ENCODE measurements at regions not wholly inside any gene's neighbourhood (a gene's known extent, or its start where the extent isn't known, plus 50 kb on each side); places are given as distances from the start of the nearest gene placed in this dataset.
"Not testable (repeated sequence)": the region's sequence is repeated elsewhere in the genome, so short reads cannot be mapped to it uniquely, and the experiment has no call there.

DNA sequence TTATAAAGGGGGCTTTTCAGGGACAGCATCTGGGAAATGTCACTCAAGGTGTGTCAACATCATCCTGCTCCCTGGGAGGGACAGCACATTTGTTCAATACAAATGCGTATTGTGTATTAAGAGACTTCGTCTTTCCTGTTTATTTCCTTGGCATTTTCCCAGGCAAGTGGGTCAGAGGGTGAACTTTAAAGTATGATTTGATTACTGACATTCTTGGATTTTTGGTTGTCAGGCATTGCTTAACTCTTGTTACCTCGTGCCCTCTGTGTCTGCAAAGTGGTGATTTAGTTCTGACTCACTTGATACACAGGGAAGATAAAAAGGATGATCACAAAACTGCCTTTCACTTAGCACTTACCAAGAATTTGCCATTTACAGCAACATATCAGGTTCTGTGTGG is 292.7 kb downstream of the SUCLA2 start:
- intact Hi-C loops (cut with micrococcal nuclease), result no loop called here

DNA sequence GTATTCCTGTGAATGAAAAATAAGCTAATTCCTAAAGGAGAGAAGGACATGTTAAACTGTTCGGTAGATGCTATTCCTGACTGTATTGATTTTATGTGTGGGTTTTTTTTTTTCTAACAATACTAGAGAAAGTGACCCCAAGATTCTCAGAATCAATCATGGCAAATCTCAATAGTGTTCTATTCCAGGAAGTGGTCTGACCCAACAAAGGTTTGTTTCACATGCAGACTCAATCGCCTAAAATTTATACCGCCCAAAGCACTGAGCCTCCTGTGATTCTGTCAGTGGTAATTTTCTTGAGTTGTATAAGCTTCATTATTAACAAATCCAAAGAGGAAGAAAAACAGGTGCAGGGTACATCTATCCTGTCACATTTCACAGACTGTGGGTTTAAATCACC is 293.7 kb downstream of the SUCLA2 start:
- intact Hi-C loops (cut with micrococcal nuclease), result no loop called here

DNA sequence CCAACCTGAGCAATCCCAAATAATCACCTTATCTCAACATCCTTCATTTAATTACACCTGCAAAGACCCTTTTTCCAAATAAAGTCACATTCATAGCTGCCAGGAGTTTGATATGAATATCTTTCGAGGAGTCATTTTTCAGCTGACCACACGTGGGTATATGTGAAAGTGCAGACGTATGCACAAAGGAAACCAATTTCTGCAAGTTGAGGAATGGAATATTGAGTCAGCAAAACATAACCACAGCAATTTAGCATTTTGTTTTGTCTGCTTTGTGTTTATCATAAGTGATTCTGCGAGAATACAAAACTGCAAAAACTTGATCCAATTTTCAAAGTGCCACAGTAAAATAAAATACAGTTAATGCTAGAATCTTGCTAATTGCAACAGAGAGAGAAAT is 295.9 kb downstream of the SUCLA2 start:
- intact Hi-C loops (cut with micrococcal nuclease), result no loop called here

DNA sequence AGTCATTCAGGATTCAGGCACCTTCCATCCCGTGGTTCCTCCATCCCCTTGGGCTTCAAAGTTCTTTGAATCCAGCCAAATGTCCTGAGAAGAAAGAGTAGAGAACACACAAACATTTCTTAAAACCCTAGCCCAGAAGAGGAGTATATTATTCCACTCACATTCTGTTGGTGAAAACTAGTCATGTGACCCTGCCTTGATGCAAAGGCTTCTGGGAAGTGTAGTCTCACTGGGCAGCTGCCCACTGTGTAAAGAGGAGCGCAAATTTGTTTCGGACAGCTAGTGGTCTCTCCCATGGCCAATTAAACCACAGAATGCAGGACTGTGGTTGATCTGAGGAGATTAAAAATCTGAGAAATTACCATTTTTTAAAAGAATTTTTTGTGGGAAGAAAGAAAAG is 304.4 kb downstream of the SUCLA2 start:
- intact Hi-C loops (cut with micrococcal nuclease), result no loop called here

- intact Hi-C loops (cut with micrococcal nuclease), result no loop called here
Measured at GRCh38 chr13:47687577-47687976, 313.5 kb downstream of the SUCLA2 start.

DNA sequence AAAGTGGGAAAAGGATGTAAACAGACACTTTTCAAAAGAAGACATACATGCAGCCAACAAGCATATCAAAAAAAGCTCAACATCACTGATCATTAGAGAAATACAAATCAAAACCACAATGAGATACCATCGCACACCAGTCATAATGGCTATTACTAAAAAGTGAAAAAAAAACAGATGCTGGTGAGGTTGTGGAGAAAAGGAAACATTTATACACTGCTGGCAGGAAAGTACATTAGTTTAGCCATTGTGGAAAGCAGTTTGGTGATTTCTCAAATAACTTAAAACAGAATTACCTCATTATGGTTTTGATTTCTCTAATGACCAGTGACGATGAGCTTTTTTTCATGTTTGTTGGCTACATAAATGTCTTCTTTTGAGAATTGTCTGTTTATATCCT is 315.9 kb downstream of the SUCLA2 start:
- intact Hi-C loops (cut with micrococcal nuclease), result not testable (repeated sequence)

GRCh38 chr13:47680748-47681147 is 320.3 kb downstream of the SUCLA2 start:
- intact Hi-C loops (cut with micrococcal nuclease), result no loop called here

- intact Hi-C loops (cut with micrococcal nuclease), result no loop called here
Measured at GRCh38 chr13:47679401-47679800, 321.7 kb downstream of the SUCLA2 start.

DNA sequence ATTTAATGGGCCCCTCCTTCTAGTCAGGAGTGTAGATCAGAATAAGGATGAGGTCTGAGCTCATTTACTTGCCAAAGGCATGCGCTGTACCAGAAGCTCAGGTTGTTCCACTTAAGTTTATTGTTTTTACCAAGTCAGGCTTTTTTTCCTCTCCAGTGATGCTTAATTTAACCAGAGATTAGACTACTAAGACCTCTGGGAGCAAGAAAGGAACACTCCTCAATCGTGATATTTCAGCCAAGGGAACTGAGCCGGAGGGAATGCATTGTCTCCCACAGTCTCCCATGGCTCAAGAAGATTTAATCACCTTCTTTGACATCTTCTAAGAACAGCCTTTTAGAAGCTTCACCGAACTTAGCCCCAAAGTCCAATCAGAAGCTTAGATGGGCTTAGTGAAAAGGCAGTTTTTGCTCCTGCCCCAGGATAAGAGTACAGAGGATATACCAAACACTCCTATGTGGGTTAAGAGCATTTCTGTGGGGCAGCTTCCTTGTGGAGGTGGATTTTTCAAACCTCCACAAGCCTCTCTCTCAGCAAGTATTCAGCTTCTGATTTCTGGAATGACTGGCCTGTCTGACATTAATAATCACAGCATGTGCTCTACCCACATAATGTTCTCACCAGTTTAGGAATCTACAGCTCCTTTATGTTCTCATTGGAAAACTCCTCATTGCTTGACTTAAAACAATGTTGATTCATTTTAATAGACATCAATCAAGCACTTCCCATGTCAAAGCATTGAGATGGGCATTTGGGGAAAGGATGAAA is 322.7 kb downstream of the SUCLA2 start:
- intact Hi-C loops (cut with micrococcal nuclease), result no loop called here

- intact Hi-C loops (cut with micrococcal nuclease), result no loop called here
Measured at GRCh38 chr13:47675871-47676270, 325.2 kb downstream of the SUCLA2 start.

DNA sequence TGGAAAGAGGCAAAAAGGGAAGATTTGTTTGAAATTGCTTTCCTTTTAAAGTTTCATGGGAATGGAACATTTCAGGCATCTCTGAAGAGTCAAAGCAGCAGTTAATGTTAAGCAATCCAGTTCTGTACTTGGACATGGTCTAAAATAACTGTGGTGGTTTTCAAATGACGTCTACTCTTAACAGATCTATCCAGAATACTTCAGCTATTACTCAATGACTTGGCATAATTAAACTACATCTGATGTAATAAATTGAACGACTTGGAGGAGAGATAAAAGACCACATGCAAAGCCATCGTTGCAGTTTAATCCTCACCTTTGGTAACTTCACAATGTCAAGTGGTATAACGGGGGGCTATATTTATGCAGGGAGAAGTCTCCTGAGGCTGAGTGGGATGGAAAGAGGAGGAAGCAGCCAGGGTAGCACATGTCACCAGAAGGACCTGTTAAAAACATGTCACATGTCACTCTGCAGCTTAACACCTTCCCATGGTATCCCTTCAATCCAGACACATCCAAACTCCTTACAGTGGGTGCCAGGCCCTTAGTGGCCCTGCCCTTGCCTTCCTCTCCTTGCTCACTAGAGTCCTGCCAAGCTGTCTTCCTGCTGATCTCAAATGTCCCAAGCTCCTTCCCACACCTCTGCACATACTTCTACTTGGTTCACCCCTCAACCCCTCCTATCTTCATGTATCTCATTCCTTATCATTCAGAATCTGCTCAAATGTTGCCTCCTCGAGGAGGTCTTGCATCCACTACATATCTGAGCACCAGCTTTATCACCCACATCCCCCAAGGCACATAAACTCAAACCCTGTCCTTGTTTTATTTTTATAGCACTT is 327.8 kb downstream of the SUCLA2 start:
- intact Hi-C loops (cut with micrococcal nuclease), result no loop called here

GRCh38 chr13:47672245-47673008 is 328.6 kb downstream of the SUCLA2 start:
- intact Hi-C loops (cut with micrococcal nuclease), result no loop called here

- intact Hi-C loops (cut with micrococcal nuclease), result no loop called here
Measured at GRCh38 chr13:47671776-47672175, 329.3 kb downstream of the SUCLA2 start.

DNA sequence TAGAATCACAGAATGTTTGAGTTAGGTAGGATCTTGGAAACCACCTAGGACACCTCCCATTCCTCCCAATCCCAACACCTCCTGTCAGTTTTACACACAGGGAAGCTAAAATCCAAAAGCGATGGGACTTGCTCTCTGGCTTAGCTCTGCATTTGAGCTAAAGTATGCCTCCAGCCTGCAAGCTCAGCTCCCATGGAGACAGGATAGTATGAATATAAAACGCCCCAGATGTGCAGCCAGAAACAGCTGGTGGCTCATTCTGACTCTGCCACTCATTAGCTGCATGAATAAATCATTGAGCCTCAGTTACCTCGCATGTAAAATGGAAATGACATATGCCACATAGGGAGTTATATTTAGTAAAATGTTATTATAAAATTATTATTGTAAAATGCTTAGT is 336.0 kb downstream of the SUCLA2 start:
- intact Hi-C loops (cut with micrococcal nuclease), result no loop called here

DNA sequence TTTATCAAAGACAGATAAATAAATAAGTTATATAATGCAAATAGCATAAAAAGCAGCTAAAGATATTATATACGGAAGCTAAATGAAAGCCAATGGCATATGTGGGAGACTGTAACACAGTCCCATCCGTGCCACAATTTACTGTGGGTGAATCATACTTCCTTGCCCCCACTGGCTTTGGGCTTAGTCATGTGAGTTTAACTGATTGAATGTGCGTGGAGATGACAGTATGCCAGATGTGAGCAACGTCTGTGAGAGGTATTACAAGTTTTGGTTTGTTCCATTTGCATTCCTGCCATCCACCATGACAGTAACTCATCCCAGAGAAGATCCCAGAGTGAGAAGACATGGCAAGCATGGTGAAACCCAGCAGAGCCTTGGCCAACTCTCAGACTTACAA is 340.0 kb downstream of the SUCLA2 start:
- intact Hi-C loops (cut with micrococcal nuclease), result no loop called here

- intact Hi-C loops (cut with micrococcal nuclease), result no loop called here
Measured at GRCh38 chr13:47656651-47657050, 344.4 kb downstream of the SUCLA2 start.

- intact Hi-C loops (cut with micrococcal nuclease), result no loop called here
Measured at GRCh38 chr13:47650209-47650608, 350.9 kb downstream of the SUCLA2 start.

- intact Hi-C loops (cut with micrococcal nuclease), result no loop called here
Measured at GRCh38 chr13:47647001-47647400, 354.1 kb downstream of the SUCLA2 start.

GRCh38 chr13:47646298-47646697 is 354.8 kb downstream of the SUCLA2 start:
- intact Hi-C loops (cut with micrococcal nuclease), result no loop called here

DNA sequence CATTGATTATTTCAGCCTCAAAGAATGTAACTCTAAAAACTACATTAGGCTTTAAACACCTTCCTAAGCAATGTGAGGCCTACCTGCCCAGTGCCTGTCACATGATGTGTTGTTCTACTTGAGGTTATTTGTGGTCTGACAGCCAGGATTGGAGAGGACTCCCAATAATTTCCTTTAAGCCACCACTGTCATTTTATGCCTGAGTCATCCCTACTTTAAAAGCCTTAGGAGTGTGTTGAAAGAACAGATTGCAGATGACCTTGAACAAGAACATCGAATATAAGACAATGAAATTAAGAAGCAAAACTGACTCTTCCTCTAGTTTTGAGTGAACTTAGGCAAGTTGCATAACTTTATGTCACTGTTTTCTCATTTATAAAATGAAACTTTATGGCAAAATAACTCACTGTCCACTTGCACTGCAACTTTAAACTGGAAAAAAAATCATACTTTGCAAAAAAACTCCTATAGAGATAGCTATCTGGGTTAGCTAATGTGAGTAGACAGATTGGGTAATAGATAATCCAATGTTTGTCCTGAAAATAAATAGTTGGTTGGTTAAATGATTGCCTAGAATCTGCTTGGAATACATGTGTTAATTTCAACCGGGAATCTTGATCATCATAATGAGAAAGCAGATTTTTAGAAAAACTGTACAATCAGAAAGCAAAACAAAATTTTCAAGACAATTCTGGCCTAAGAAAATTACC is 361.2 kb downstream of the SUCLA2 start:
- intact Hi-C loops (cut with micrococcal nuclease), result no loop called here

- intact Hi-C loops (cut with micrococcal nuclease), result no loop called here
Measured at GRCh38 chr13:47638627-47639026, 362.4 kb downstream of the SUCLA2 start.
